Duodenal mucosa (tissue), 2 donors: ENCODE measurements at regions not wholly inside any gene's neighbourhood (a gene's known extent, or its start where the extent isn't known, plus 50 kb on each side); places are given as distances from the start of the nearest gene placed in this dataset.

Experiments
- H3K27ac ChIP-seq: one replicate; pipeline ENCODE4 v1.7.0; 2013; ENCODE audit warnings: low read depth, low read length
- H3K27me3 ChIP-seq, 2 donors: one replicate each; pipeline ENCODE4 v1.7.0; 2013; ENCODE audit warnings: low read length in 2 of 2, control low read depth in 1 of 2; ENCODE audit not compliant: insufficient read depth in 2 of 2, control insufficient read depth in 1 of 2
- H3K36me3 ChIP-seq, 2 donors: one replicate each; pipeline ENCODE4 v1.7.0; 2013; ENCODE audit warnings: low read length in 2 of 2, control low read depth in 1 of 2; ENCODE audit not compliant: insufficient read depth in 2 of 2, control insufficient read depth in 1 of 2
- H3K4me1 ChIP-seq, 2 donors: one replicate each; pipeline ENCODE4 v1.7.0; 2013; ENCODE audit warnings: low read length in 2 of 2, control low read depth in 1 of 2; ENCODE audit not compliant: insufficient read depth in 2 of 2, control insufficient read depth in 1 of 2
- H3K4me3 ChIP-seq, 2 donors: one replicate each; pipeline ENCODE4 v1.7.0; 2013; ENCODE audit warnings: low read length in 2 of 2, low read depth in 1 of 2
- H3K9ac ChIP-seq, 2 donors: one replicate each; pipeline ENCODE4 v1.7.0; 2013; ENCODE audit warnings: low read length in 2 of 2, low read depth in 1 of 2
- H3K9me3 ChIP-seq, 2 donors: one replicate each; pipeline ENCODE4 v1.7.0; 2013; ENCODE audit warnings: low read length in 2 of 2, control low read depth in 1 of 2; ENCODE audit not compliant: control insufficient read depth in 1 of 2

DNA sequence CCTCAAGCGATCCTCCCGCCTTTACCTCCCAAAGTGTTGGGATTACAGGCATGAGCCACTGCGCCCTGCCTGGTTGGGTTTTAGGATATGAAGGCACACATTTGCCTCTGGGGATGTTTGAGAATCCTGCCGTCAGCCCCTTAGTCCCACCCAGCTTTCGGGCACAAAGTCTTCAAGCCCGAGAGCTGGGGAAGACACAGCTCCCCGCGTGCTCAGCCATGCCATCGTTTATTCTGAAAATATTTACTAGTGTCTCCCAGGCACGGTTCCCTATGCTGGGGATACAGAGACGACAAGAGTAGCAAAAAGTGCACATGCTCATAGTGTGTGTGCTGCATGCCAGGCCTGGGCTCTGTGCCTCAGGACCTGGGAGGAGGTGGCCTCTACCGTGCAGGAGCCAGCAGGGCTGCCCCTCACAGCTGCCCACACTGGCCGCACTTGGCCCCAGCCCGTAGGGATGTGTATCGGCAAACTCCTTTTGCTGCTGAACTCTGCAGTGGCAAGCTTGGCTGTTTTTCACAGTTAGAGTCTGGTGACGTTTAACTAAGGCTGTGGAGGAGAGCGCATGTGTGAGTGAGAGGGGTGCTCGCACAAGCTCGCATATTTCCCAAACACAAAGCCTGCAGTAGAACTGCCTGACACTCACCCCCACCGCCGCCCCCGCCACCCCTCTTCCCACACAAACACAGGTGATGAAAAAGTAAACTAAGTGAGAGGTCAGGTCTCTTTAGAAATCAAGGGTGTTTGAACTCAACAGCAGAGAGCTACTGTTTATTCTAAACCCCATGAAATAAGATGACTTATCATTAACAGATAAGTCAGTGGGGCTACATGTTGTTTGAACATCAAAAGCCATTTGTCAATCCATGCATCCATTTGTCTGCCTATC lies 266.4 kb downstream of the MRTFB start:
- no peaks in the 10 kb centered on the region for H3K4me1 ChIP-seq
- H3K36me3 ChIP-seq: no peaks in the 10 kb centered on the region
- H3K9ac ChIP-seq: no peak overlapping the region
- H3K4me3 ChIP-seq: no peak overlapping the region
- H3K27me3 ChIP-seq: no peaks in the 10 kb centered on the region
- no peaks in the 10 kb centered on the region for H3K9me3 ChIP-seq
- no peak overlapping the region for H3K27ac ChIP-seq

DNA sequence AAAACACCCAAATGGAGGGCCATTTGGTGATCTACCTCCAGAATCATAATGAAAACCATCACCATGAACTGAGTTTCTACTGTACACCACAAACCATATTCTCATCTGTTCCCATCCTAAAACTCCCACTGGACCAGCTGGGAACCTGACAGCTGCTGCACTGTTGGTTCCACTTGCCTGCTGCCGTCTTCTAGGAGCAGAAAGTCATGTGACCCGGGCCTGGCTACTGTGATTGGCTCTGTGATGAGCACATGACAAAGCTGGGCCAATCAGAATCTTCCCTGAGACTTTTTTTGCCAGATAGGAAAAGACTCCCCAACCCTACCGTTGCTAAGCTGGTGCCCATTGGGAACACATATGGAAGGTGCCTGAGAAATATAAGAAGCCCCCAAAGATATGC lies 264.2 kb downstream of the MRTFB start:
- H3K4me3 ChIP-seq: no peak overlapping the region
- H3K27ac ChIP-seq: no peak overlapping the region

GRCh38 chr16:14334366-14335080 lies 263.4 kb downstream of the MRTFB start:
- Histone ChIP-seq H3K27me3 (no peaks in the 10 kb centered on the region), H3K36me3 (no peaks in the 10 kb centered on the region), H3K27ac (no peak overlapping the region), H3K9me3 (no peaks in the 10 kb centered on the region), H3K4me3 (no peak overlapping the region), H3K4me1 (no peaks in the 10 kb centered on the region), H3K9ac (no peak overlapping the region)

More for the DNA sequence above, 264.2 kb downstream of the MRTFB start:
- no peaks in the 10 kb centered on the region for H3K9me3 ChIP-seq
- H3K27me3 ChIP-seq: no peaks in the 10 kb centered on the region
- no peak overlapping the region for H3K9ac ChIP-seq
- no peaks in the 10 kb centered on the region for H3K36me3 ChIP-seq
- H3K4me1 ChIP-seq: no peaks in the 10 kb centered on the region

DNA sequence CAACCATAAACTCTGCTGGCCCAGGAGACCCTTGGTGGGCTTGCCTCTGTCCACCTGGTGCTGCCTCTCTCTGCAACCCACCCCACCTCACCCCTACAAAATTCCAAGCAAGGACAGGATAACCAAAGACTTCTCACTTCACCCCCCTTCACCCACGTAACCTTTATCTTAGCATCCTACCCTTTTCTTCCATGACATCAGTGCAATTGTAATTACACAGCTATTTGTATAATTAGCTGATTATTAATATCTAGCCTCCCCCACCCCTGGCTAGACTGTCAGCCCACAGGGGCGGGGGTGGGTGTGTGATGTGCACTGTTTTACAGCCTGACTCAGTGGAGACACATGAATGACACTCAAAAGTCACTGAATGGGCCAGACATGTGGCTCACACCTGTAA lies 262.2 kb downstream of the MRTFB start:
- no peak overlapping the region for H3K27ac ChIP-seq
- H3K9me3 ChIP-seq: no peaks in the 10 kb centered on the region
- H3K4me3 ChIP-seq: no peak overlapping the region
- no peaks in the 10 kb centered on the region for H3K27me3 ChIP-seq
- H3K36me3 ChIP-seq: no peaks in the 10 kb centered on the region
- H3K4me1 ChIP-seq: no peaks in the 10 kb centered on the region
- no peak overlapping the region for H3K9ac ChIP-seq

DNA sequence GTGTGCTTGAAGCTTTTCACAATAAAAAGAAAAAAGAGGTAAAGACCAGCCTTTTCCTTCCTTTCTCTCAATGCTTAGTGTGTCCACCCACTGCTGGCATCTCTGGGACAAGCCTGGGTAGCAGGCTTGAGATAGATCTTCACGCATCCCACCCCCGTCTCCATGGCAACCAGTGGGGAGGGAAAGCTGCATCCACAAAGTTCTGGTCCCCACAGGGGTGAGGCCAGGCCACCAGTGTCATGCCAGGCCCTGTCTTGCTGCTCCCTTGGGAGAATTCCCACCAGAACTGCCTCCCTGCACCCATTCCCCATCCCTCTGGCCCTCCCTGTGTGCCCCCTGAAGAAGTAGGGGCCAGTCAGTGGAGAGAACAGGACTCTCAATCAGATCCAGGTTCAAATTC lies 259.9 kb downstream of the MRTFB start:
- Histone ChIP-seq H3K4me1 (no peaks in the 10 kb centered on the region), H3K27ac (no peak overlapping the region), H3K36me3 (no peaks in the 10 kb centered on the region), H3K27me3 (no peaks in the 10 kb centered on the region), H3K9me3 (no peaks in the 10 kb centered on the region), H3K4me3 (no peak overlapping the region), H3K9ac (no peak overlapping the region)

DNA sequence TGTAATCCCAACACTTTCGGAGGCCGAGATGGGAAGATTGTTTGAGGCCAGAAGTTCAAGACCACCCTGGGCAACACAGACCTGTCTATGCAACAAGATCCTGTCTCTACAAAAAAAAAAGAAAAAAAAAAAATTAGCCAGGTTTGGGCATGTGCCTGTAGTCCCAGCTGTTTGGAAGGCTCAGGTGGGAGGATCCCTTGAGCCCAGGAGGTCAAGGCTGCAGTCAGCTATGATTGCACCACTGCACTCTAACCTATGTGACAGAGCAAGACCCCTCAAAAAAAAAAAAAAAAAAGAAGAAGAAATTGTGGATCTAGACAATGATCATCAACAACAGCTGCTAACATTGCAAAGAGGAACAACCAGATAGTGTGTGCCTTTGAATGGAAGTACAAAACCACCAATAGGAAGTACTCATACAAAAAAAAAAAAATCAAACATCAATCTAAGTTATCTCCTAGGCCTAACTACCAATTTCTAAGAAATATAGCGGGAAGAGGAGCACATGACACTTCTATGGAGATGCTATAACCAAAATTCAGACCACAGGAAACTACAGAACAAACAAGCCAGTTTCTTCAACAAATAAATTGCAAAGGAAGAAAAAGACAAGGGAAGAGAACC lies 258.7 kb downstream of the MRTFB start:
- Histone ChIP-seq H3K27me3 (no peaks in the 10 kb centered on the region), H3K4me1 (no peaks in the 10 kb centered on the region), H3K9me3 (no peaks in the 10 kb centered on the region), H3K4me3 (no peak overlapping the region), H3K36me3 (no peaks in the 10 kb centered on the region), H3K27ac (no peak overlapping the region), H3K9ac (no peak overlapping the region)

GRCh38 chr16:14325502-14326401 lies 254.6 kb downstream of the MRTFB start:
- H3K9ac ChIP-seq: no peak overlapping the region
- no peaks in the 10 kb centered on the region for H3K4me1 ChIP-seq
- no peaks in the 10 kb centered on the region for H3K27me3 ChIP-seq
- H3K9me3 ChIP-seq: no peaks in the 10 kb centered on the region
- no peak overlapping the region for H3K4me3 ChIP-seq
- no peak overlapping the region for H3K27ac ChIP-seq
- H3K36me3 ChIP-seq: no peaks in the 10 kb centered on the region

DNA sequence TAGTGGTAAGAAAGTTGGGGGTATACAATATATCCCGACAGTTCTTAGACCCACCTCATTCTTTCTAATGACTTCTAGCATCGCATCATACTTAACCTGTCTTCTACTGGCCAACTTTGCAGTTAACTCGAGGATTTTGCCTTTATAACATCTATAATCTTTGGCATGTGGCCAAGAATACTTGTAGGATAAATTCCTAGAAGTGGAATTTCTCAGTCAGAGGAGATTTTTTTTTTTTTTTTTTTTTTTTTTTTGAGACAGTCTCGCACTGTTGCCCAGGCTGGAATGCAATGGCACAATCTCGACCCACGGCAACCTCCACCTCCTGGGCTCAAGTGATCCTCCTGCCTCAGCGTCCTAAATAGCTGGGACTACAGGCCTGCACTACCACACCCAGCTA lies 253.5 kb downstream of the MRTFB start:
- Histone ChIP-seq H3K9ac (no peak overlapping the region), H3K36me3 (no peaks in the 10 kb centered on the region), H3K4me1 (no peaks in the 10 kb centered on the region), H3K9me3 (no peaks in the 10 kb centered on the region), H3K27ac (no peak overlapping the region), H3K27me3 (no peaks in the 10 kb centered on the region), H3K4me3 (no peak overlapping the region)

DNA sequence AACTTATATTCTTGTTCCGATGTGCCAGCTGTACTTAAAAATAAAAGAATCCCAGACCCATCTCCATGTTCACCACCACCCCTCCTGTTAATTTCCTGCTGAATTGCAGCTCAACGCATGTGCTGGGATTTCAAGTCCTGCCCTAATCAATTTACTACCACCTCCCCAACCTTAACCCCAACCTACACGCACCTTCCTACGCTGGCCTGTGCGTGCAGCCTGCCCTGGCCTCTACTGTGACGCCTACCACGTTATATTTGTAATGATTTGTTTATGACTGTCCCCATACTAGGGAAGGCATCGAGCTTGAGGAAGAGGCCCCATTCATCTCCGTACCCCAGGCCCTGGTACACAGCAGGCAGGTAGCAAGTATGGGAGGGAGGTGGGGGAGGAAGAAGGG lies 251.1 kb downstream of the MRTFB start:
- Histone ChIP-seq H3K27me3 (no peaks in the 10 kb centered on the region), H3K27ac (no peak overlapping the region), H3K4me1 (peaks cover 0 to 2% of the 10 kb centered on the region in 2 donors), H3K36me3 (no peaks in the 10 kb centered on the region), H3K9ac (no peak overlapping the region), H3K4me3 (no peak overlapping the region), H3K9me3 (no peaks in the 10 kb centered on the region)
